GM19351 (cell line): ENCODE measurements at regions not wholly inside any gene's neighbourhood (a gene's known extent, or its start where the extent isn't known, plus 50 kb on each side); places are given as distances from the start of the nearest gene placed in this dataset.

Experiments
- ATAC-seq: cut with Tn5 transposase; IDR thresholded peaks from one replicate; pipeline ENCODE4 v1.9.1; 2021; ENCODE audit warnings: mild to moderate bottlenecking, moderate library complexity; ENCODE audit not compliant: unreplicated experiment

GRCh38 chr9:11871852-11872251 lies 821.3 kb upstream of the TYRP1 start:
- no peak for ATAC-seq

GRCh38 chr9:11872471-11872870 lies 820.7 kb upstream of the TYRP1 start:
- ATAC-seq, result no peak

- no peak for ATAC-seq
Observed at GRCh38 chr9:11874414-11874813, 818.8 kb upstream of the TYRP1 start.

- ATAC-seq, result no peak
Observed at GRCh38 chr9:11892401-11892800, 800.8 kb upstream of the TYRP1 start.

GRCh38 chr9:11893331-11893730 lies 799.9 kb upstream of the TYRP1 start:
- no peak for ATAC-seq

GRCh38 chr9:11894136-11894535 lies 799.0 kb upstream of the TYRP1 start:
- ATAC-seq, result no peak

- no peak for ATAC-seq
Observed at GRCh38 chr9:11902610-11903009, 790.6 kb upstream of the TYRP1 start.

- ATAC-seq, result no peak
Observed at GRCh38 chr9:11915699-11916098, 777.5 kb upstream of the TYRP1 start.

GRCh38 chr9:11928871-11929321 lies 764.3 kb upstream of the TYRP1 start:
- ATAC-seq, result no peak

- ATAC-seq, result no peak
Observed at GRCh38 chr9:11931109-11931508, 762.1 kb upstream of the TYRP1 start.

GRCh38 chr9:11931751-11932150 lies 761.4 kb upstream of the TYRP1 start:
- ATAC-seq, result no peak

GRCh38 chr9:11933926-11934325 lies 759.3 kb upstream of the TYRP1 start:
- ATAC-seq, result no peak

- no peak for ATAC-seq
Observed at GRCh38 chr9:11946531-11946930, 746.7 kb upstream of the TYRP1 start.

GRCh38 chr9:11962327-11962726 lies 730.9 kb upstream of the TYRP1 start:
- ATAC-seq, result no peak

GRCh38 chr9:11966786-11967185 lies 726.4 kb upstream of the TYRP1 start:
- no peak for ATAC-seq

- no peak for ATAC-seq
Observed at GRCh38 chr9:11968631-11969030, 724.6 kb upstream of the TYRP1 start.

- ATAC-seq, result no peak
Observed at GRCh38 chr9:11973011-11973410, 720.2 kb upstream of the TYRP1 start.

GRCh38 chr9:11973511-11973910 lies 719.7 kb upstream of the TYRP1 start:
- no peak for ATAC-seq

- no peak for ATAC-seq
Observed at GRCh38 chr9:11992866-11993265, 700.3 kb upstream of the TYRP1 start.

GRCh38 chr9:12014488-12014887 lies 678.7 kb upstream of the TYRP1 start:
- ATAC-seq, result no peak

GRCh38 chr9:12054235-12054634 lies 639.0 kb upstream of the TYRP1 start:
- ATAC-seq, result no peak

GRCh38 chr9:12056874-12057273 lies 636.3 kb upstream of the TYRP1 start:
- ATAC-seq, result no peak

- ATAC-seq, result no peak
Observed at GRCh38 chr9:12060067-12060466, 633.1 kb upstream of the TYRP1 start.

GRCh38 chr9:12060811-12061210 lies 632.4 kb upstream of the TYRP1 start:
- ATAC-seq, result no peak
